GM12878 (cell line): ENCODE measurements at regions not wholly inside any gene's neighbourhood (a gene's known extent, or its start where the extent isn't known, plus 50 kb on each side); places are given as distances from the start of the nearest gene placed in this dataset.

Source experiments
- ATAC-seq: fragments of 200-7000 bp; cut with Tn5 transposase; 3 replicates; pipeline ENCODE4 v1.9.1; 2020; ENCODE audit warnings: mild to moderate bottlenecking, moderate library complexity
- BruUV-seq: library from RNA; stranded (reverse); fragments of 400-500 nt; replicated peaks from 2 replicates; lab custom pipeline; 2021; lab: Mats Ljungman, UMichigan
- CTCF ChIA-PET: fragments of 300-600 bp; sonication (Branson Sonifier 250); formaldehyde crosslinking; extraction: SDS; loops from one replicate; lab custom pipeline; 2021; ENCODE audit warnings: inconsistent platforms; lab: Yijun Ruan, JAX
- POLR2A ChIA-PET: fragments of 350-600 bp; formaldehyde crosslinking; extraction: SDS; loops from one replicate; lab custom pipeline; 2021; ENCODE audit warnings: inconsistent platforms; lab: Charles Lee
- RAD21 ChIA-PET: fragments of 300-600 bp; sonication (Branson Sonifier 250); formaldehyde crosslinking; loops from one replicate; lab custom pipeline; 2023; ENCODE audit warnings: antibody characterized with exemption; ENCODE audit not compliant: unreplicated experiment; lab: Charles Lee
- SMC1A ChIA-PET: fragments of 300-600 bp; sonication (Branson Sonifier 250); formaldehyde crosslinking; loops from one replicate; lab custom pipeline; 2023; ENCODE audit not compliant: unreplicated experiment, uncharacterized antibody; lab: Charles Lee
- DNase-seq: peaks from one replicate; pipeline ENCODE4 v3.0.0-alpha.2; 2011; ENCODE audit warnings: low read depth, low spot score
- FAIRE-seq: peaks from 3 replicates; lab custom pipeline; 2011; peaks lifted over from hg19 to GRCh38; lab: Jason Lieb, UNC
- H2AFZ ChIP-seq: 2 replicates; pipeline ENCODE4 v1.6.0; 2011; ENCODE audit warnings: low read depth, low read length, control low read depth; ENCODE audit not compliant: control insufficient read depth
- H3K27ac ChIP-seq: 2 replicates; pipeline ENCODE4 v1.5.1; 2011; ENCODE audit warnings: control low read depth; ENCODE audit not compliant: control insufficient read depth, insufficient read depth
- H3K27me3 ChIP-seq, 2 experiments: replicated peaks in 1 of 2; 2 replicates each; pipeline versions ENCODE4 v1.6.0 to v1.6.1; 2011; ENCODE audit warnings: low read length in 1 of 2; ENCODE audit not compliant: control insufficient read depth in 2 of 2, insufficient read depth in 2 of 2
- H3K36me3 ChIP-seq, 2 experiments: 2 replicates each; pipeline ENCODE4 v1.5.1; 2011; ENCODE audit warnings: low read length in 1 of 2; ENCODE audit not compliant: control insufficient read depth in 2 of 2, insufficient read depth in 2 of 2
- H3K4me1 ChIP-seq: 2 replicates; pipeline ENCODE4 v1.6.1; 2011; ENCODE audit warnings: mild to moderate bottlenecking, low read length, moderate library complexity, mixed read lengths; ENCODE audit not compliant: control insufficient read depth, insufficient read depth
- H3K4me2 ChIP-seq: 2 replicates; pipeline ENCODE4 v1.6.0; 2011; ENCODE audit warnings: control low read depth; ENCODE audit not compliant: control insufficient read depth, insufficient read depth
- H3K4me3 ChIP-seq: fragments of 200-600 bp; sonication (generic); 2 replicates; pipeline ENCODE4 v1.5.1; 2016
- H3K79me2 ChIP-seq: 2 replicates; pipeline ENCODE4 v1.6.0; 2011; ENCODE audit warnings: low read length; ENCODE audit not compliant: control insufficient read depth, insufficient read depth
- H3K9ac ChIP-seq: 2 replicates; pipeline ENCODE4 v1.8.0; 2011; ENCODE audit warnings: low read length, control low read depth, mixed read lengths; ENCODE audit not compliant: control insufficient read depth, insufficient read depth
- H3K9me3 ChIP-seq: replicated peaks from 3 replicates; pipeline ENCODE4 v1.5.1; 2011; ENCODE audit warnings: mild to moderate bottlenecking, low read length; ENCODE audit not compliant: control insufficient read depth, insufficient read depth
- H4K20me1 ChIP-seq: 2 replicates; pipeline ENCODE4 v1.6.0; 2011; ENCODE audit not compliant: control insufficient read depth, insufficient read depth
- CHD2 ChIP-seq: IDR thresholded peaks from 2 replicates; pipeline ENCODE4 v1.6.1; 2011; ENCODE audit warnings: low read depth, low read length, improper control_type of control experiment, borderline replicate concordance
- GABPA ChIP-seq: IDR thresholded peaks from 2 replicates; pipeline ENCODE4 v1.6.1; 2014; ENCODE audit warnings: antibody characterized with exemption, low read depth, mild to moderate bottlenecking, inconsistent platforms
- POU2F2 ChIP-seq: IDR thresholded peaks from 3 replicates; pipeline ENCODE4 v1.6.1; 2011; ENCODE audit warnings: low read depth, mild to moderate bottlenecking, low read length, borderline replicate concordance
- RB1 ChIP-seq: fragments of 450-650 bp; formaldehyde crosslinking; IDR thresholded peaks from 2 replicates; pipeline ENCODE4 v1.6.1; 2017; ENCODE audit warnings: mild to moderate bottlenecking, borderline replicate concordance
- RUNX3 ChIP-seq: IDR thresholded peaks from 2 replicates; pipeline ENCODE4 v1.6.1; 2012; ENCODE audit warnings: low read length, inconsistent platforms
- TCF12 ChIP-seq: IDR thresholded peaks from 2 replicates; pipeline ENCODE4 v1.6.1; 2011; ENCODE audit warnings: low read depth, mild to moderate bottlenecking, low read length
- TCF7 ChIP-seq: IDR thresholded peaks from 2 replicates; pipeline ENCODE4 v1.6.1; 2014; ENCODE audit warnings: antibody characterized with exemption, borderline replicate concordance
- YY1 ChIP-seq: IDR thresholded peaks from 2 replicates; pipeline ENCODE4 v1.6.1; 2011; ENCODE audit warnings: low read depth, mild to moderate bottlenecking, low read length
- WGBS: methylation state at CpG from one replicate; pipeline ENCODE4 v1.1.6; 2016; ENCODE audit warnings: low lambda C conversion rate; ENCODE audit not compliant: insufficient replicate concordance, insufficient coverage; ENCODE audit errors: missing lambda C conversion rate; 5-methylcytosine and 5-hydroxymethylcytosine counted together
- in situ Hi-C: fragments of 300-500 bp; cut with MboI; formaldehyde crosslinking; loops from 9 replicates; pipeline ENCODE4 v1.14.3; 2018; ENCODE audit warnings: mixed read lengths
- intact Hi-C: fragments of 100-400 bp; cut with micrococcal nuclease; formaldehyde crosslinking; loops from one replicate; pipeline ENCODE4 v1.14.2; 2022; ENCODE audit not compliant: unreplicated experiment
- TF ChIP-seq, protein P1 (sequence below): IDR thresholded peaks from 2 replicates; pipeline ENCODE4 v1.6.1; 2012; ENCODE audit warnings: low read length, inconsistent platforms
- TF ChIP-seq, protein P2 (sequence below): IDR thresholded peaks from 2 replicates; pipeline ENCODE4 v1.6.1; 2011; ENCODE audit warnings: low read depth, low read length, improper control_type of control experiment, borderline replicate concordance

DNA sequence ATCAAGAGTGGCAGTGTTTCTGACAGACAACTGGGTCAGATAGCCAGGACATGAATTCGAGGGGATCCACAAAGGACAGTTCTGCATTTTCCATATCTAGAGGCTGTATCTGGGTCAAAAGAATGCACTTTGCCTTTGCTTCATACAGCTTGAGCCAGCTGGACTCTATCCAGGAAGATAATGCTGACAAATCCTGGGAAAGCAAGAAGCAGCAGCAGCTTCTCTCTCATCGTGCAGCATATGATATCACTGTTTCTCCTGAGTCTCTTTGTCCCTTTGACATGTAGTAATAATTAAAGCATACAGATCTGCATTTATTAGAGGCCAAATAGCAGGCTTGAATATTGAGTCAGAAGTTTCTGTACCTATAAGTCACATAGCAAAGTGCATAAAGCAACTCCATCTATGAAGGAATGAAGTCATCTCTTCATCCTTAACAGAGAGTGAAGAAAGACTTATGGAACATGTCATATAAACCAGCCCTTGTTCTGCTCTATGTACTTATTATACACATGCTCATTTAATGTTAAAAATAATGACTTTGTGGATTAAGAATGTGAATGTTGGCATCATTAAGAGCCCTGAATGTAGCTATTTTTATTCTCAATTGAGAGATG lies 236.8 kb upstream of the GBE1 start (continued):
- TF ChIP-seq, protein P1, sequence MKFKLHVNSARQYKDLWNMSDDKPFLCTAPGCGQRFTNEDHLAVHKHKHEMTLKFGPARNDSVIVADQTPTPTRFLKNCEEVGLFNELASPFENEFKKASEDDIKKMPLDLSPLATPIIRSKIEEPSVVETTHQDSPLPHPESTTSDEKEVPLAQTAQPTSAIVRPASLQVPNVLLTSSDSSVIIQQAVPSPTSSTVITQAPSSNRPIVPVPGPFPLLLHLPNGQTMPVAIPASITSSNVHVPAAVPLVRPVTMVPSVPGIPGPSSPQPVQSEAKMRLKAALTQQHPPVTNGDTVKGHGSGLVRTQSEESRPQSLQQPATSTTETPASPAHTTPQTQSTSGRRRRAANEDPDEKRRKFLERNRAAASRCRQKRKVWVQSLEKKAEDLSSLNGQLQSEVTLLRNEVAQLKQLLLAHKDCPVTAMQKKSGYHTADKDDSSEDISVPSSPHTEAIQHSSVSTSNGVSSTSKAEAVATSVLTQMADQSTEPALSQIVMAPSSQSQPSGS, result no peak
- no peak for TF ChIP-seq GABPA
- no peak for TF ChIP-seq YY1

DNA sequence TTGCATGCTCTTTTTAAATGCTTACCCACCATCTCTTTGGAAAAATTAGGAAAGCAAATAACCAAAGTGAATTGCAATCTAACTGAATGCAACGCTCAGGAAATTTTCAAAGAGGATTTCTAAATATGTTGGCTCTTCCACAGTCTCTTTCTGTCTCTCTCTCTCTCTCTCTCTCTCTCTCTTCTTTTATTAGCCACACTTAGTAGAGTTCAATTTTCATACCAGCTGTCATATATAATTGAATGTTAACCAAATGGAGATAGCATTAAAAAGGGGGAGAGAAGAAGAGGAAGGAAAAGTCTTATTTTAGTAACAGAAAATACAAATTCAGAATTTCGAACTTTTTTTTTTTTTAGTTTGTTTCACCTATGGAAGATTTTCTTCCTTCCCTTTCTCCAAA lies 235.9 kb upstream of the GBE1 start:
- FAIRE-seq, result no peak
- BruUV-seq, result no TSS peak
- Histone ChIP-seq H3K79me2 (no peaks in the 10 kb centered on the region), H3K4me3 (no peak overlapping the region), H3K36me3 (no peaks in the 10 kb centered on the region), H2AFZ (no peak overlapping the region), H3K4me1 (no peaks in the 10 kb centered on the region), H4K20me1 (no peaks in the 10 kb centered on the region), H3K9ac (no peak overlapping the region), H3K9me3 (no peaks in the 10 kb centered on the region), H3K4me2 (no peak overlapping the region), H3K27me3 (no peaks in the 10 kb centered on the region), H3K27ac (no peak overlapping the region)
- WGBS, result 3% methylated on average over 2 of the region's 2 CpGs
- intact Hi-C loops, result no loop called here
- POLR2A ChIA-PET, result no interaction called here
- TF ChIP-seq RUNX3 (no peak), TCF12 (no peak), RB1 (no peak), TCF7 (no peak), CHD2 (no peak), POU2F2 (no peak)
- TF ChIP-seq, protein P2, sequence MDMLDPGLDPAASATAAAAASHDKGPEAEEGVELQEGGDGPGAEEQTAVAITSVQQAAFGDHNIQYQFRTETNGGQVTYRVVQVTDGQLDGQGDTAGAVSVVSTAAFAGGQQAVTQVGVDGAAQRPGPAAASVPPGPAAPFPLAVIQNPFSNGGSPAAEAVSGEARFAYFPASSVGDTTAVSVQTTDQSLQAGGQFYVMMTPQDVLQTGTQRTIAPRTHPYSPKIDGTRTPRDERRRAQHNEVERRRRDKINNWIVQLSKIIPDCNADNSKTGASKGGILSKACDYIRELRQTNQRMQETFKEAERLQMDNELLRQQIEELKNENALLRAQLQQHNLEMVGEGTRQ, result no peak
- CTCF ChIA-PET, result no interaction called here
- in situ Hi-C loops, result no loop called here
- RAD21 ChIA-PET, result no interaction called here
- SMC1A ChIA-PET, result interaction anchor here (0.7 kb wide), 1 partner anchor 87 kb away, joined by 3 read pairs; no protein-coding TSS in a partner anchor
- no peak for ATAC-seq
- no peak for DNase-seq
